Nephron progenitor cell (in vitro differentiated cells): ENCODE measurements at regions not wholly inside any gene's neighbourhood (a gene's known extent, or its start where the extent isn't known, plus 50 kb on each side); places are given as distances from the start of the nearest gene placed in this dataset.

Source experiments
- DNase-seq: peaks from one replicate; pipeline ENCODE4 v3.0.0; 2021
- H3K27ac Mint-ChIP-seq: 2 replicates; pipeline ENCODE4 v1.8.0; 2021; ENCODE audit warnings: mild to moderate bottlenecking, moderate library complexity, mixed read lengths
- H3K27me3 Mint-ChIP-seq: 2 replicates; pipeline ENCODE4 v1.8.0; 2021; ENCODE audit warnings: mild to moderate bottlenecking, low read depth, mixed read lengths; ENCODE audit not compliant: poor library complexity
- H3K36me3 Mint-ChIP-seq: 2 replicates; pipeline ENCODE4 v1.8.0; 2021; ENCODE audit warnings: low read depth, mixed read lengths
- H3K4me1 Mint-ChIP-seq: 2 replicates; pipeline ENCODE4 v1.8.0; 2021; ENCODE audit warnings: mixed read lengths
- H3K4me3 Mint-ChIP-seq: 2 replicates; pipeline ENCODE4 v1.8.0; 2021; ENCODE audit warnings: mild to moderate bottlenecking, moderate library complexity, mixed read lengths
- H3K9me3 Mint-ChIP-seq: 2 replicates; pipeline ENCODE4 v1.8.0; 2021; ENCODE audit warnings: mild to moderate bottlenecking, moderate library complexity, mixed read lengths
- CTCF ChIP-seq: fragments of 200-600 bp; sonication (generic); IDR thresholded peaks from 2 replicates; pipeline ENCODE4 v1.5.0; 2021; ENCODE audit warnings: antibody characterized with exemption

GRCh38 chr5:175129121-175129520, 314.9 kb downstream of the DRD1 start:
- Mint-ChIP-seq H3K4me3 (no peak overlapping the region), H3K4me1 (no peaks in the 10 kb centered on the region), H3K36me3 (no peaks in the 10 kb centered on the region), H3K27ac (no peak overlapping the region), H3K27me3 (peaks cover 14% of the 10 kb centered on the region), H3K9me3 (peaks cover 3% of the 10 kb centered on the region)
- TF ChIP-seq CTCF, result no peak
- DNase-seq, result no peak

GRCh38 chr5:175124821-175125220, 319.2 kb downstream of the DRD1 start:
- peaks cover 10% of the 10 kb centered on the region for H3K27me3 Mint-ChIP-seq
- no peaks in the 10 kb centered on the region for H3K36me3 Mint-ChIP-seq
- no peak for TF ChIP-seq CTCF
- H3K27ac Mint-ChIP-seq, result no peak overlapping the region
- H3K4me1 Mint-ChIP-seq, result no peaks in the 10 kb centered on the region
- H3K4me3 Mint-ChIP-seq, result no peak overlapping the region
- no peak for DNase-seq
- peaks cover 11% of the 10 kb centered on the region for H3K9me3 Mint-ChIP-seq

GRCh38 chr5:175124251-175124813, 319.6 kb downstream of the DRD1 start:
- Mint-ChIP-seq H3K4me3 (no peak overlapping the region), H3K9me3 (peaks cover 11% of the 10 kb centered on the region), H3K27ac (no peak overlapping the region), H3K27me3 (peaks cover 9% of the 10 kb centered on the region), H3K36me3 (no peaks in the 10 kb centered on the region), H3K4me1 (no peaks in the 10 kb centered on the region)
- no peak for DNase-seq
- TF ChIP-seq CTCF, result no peak

- Mint-ChIP-seq H3K27ac (no peak overlapping the region), H3K27me3 (peaks cover 12% of the 10 kb centered on the region), H3K4me1 (no peaks in the 10 kb centered on the region), H3K36me3 (no peaks in the 10 kb centered on the region), H3K9me3 (peaks cover 11% of the 10 kb centered on the region), H3K4me3 (no peak overlapping the region)
- no peak for DNase-seq
- TF ChIP-seq CTCF, result no peak
These were observed 320.4 kb downstream of the DRD1 start for GRCh38 chr5:175123542-175123941.

GRCh38 chr5:175121457-175121856, 322.5 kb downstream of the DRD1 start:
- no peak for DNase-seq
- TF ChIP-seq CTCF, result no peak
- Mint-ChIP-seq H3K36me3 (no peaks in the 10 kb centered on the region), H3K27ac (no peak overlapping the region), H3K4me1 (no peaks in the 10 kb centered on the region), H3K9me3 (peaks cover 11% of the 10 kb centered on the region), H3K4me3 (no peak overlapping the region), H3K27me3 (peaks cover 27% of the 10 kb centered on the region)

- TF ChIP-seq CTCF, result no peak
- no peak for DNase-seq
These were observed 323.6 kb downstream of the DRD1 start for GRCh38 chr5:175120412-175120811.

More at GRCh38 chr5:175120412-175120811, 323.6 kb downstream of the DRD1 start:
- peaks cover 28% of the 10 kb centered on the region for H3K27me3 Mint-ChIP-seq
- H3K9me3 Mint-ChIP-seq, result peaks cover 11% of the 10 kb centered on the region
- H3K4me3 Mint-ChIP-seq, result no peak overlapping the region
- H3K27ac Mint-ChIP-seq, result no peak overlapping the region
- H3K4me1 Mint-ChIP-seq, result peaks cover 6% of the 10 kb centered on the region
- H3K36me3 Mint-ChIP-seq, result no peaks in the 10 kb centered on the region
